Mesodermal cell (in vitro differentiated cells): ENCODE measurements at regions not wholly inside any gene's neighbourhood (a gene's known extent, or its start where the extent isn't known, plus 50 kb on each side); places are given as distances from the start of the nearest gene placed in this dataset.

Experiments
- H3K27ac ChIP-seq: 2 replicates; pipeline ENCODE4 v1.7.0; 2013; ENCODE audit warnings: mild to moderate bottlenecking, low read depth, low read length, moderate library complexity; ENCODE audit not compliant: severe bottlenecking
- H3K36me3 ChIP-seq: 2 replicates; pipeline ENCODE4 v1.7.1; 2013; ENCODE audit warnings: mild to moderate bottlenecking, low read length, moderate library complexity; ENCODE audit not compliant: control insufficient read depth, insufficient read depth
- H3K4me1 ChIP-seq: one replicate; pipeline ENCODE4 v1.7.1; 2013; ENCODE audit warnings: mild to moderate bottlenecking, low read length; ENCODE audit not compliant: insufficient read depth, control insufficient read depth, poor library complexity, severe bottlenecking
- H3K4me3 ChIP-seq: 2 replicates; pipeline ENCODE4 v1.7.0; 2013; ENCODE audit warnings: low read length, control low read depth, mild to moderate bottlenecking; ENCODE audit not compliant: insufficient read depth, poor library complexity, severe bottlenecking; ENCODE audit errors: extremely low read depth
- H3K9me3 ChIP-seq: 2 replicates; pipeline ENCODE4 v1.7.1; 2013; ENCODE audit warnings: mild to moderate bottlenecking, low read length, moderate library complexity; ENCODE audit not compliant: control insufficient read depth
- whole genome bisulfite sequencing, 2 experiments: methylation state at CpG; one replicate each; pipeline ENCODE4 v1.1.5; 2013; ENCODE audit warnings: missing lambda C conversion rate in 2 of 2; ENCODE audit not compliant: insufficient coverage in 2 of 2; 5-methylcytosine and 5-hydroxymethylcytosine counted together

- no peaks in the 10 kb centered on the region for H3K9me3 ChIP-seq
- WGBS, 2 experiments = 91 to 95% methylated on average over 4 of the region's 4 CpGs
- no peak overlapping the region for H3K27ac ChIP-seq
- no peaks in the 10 kb centered on the region for H3K4me1 ChIP-seq
- no peaks in the 10 kb centered on the region for H3K36me3 ChIP-seq
- H3K4me3 ChIP-seq = no peak overlapping the region
Observed at GRCh38 chr9:107431461-107431860, 58.1 kb downstream of the KLF4 start.

- no peaks in the 10 kb centered on the region for H3K9me3 ChIP-seq
- H3K4me1 ChIP-seq = no peaks in the 10 kb centered on the region
- 75 to 79% methylated on average over 3 to 6 of the region's 7 CpGs for WGBS, 2 experiments
- no peak overlapping the region for H3K27ac ChIP-seq
- no peaks in the 10 kb centered on the region for H3K36me3 ChIP-seq
- no peak overlapping the region for H3K4me3 ChIP-seq
Observed at GRCh38 chr9:107430071-107430470, 59.5 kb downstream of the KLF4 start.

- H3K4me1 ChIP-seq = no peaks in the 10 kb centered on the region
- 87 to 94% methylated on average over 10 of the region's 10 CpGs for WGBS, 2 experiments
- H3K27ac ChIP-seq = no peak overlapping the region
- H3K9me3 ChIP-seq = no peaks in the 10 kb centered on the region
- no peak overlapping the region for H3K4me3 ChIP-seq
- no peaks in the 10 kb centered on the region for H3K36me3 ChIP-seq
Observed at GRCh38 chr9:107426126-107426525, 63.4 kb downstream of the KLF4 start.

GRCh38 chr9:107425101-107426025 is 64.2 kb downstream of the KLF4 start:
- Histone ChIP-seq H3K36me3 (no peaks in the 10 kb centered on the region), H3K27ac (peak overlapping the region; percentile 36), H3K4me3 (no peak overlapping the region), H3K9me3 (no peaks in the 10 kb centered on the region), H3K4me1 (no peaks in the 10 kb centered on the region)
- WGBS, 2 experiments = 34 to 37% methylated on average over 40 to 41 of the region's 47 CpGs

- 90 to 93% methylated on average over 6 of the region's 6 CpGs for WGBS, 2 experiments
- no peaks in the 10 kb centered on the region for H3K36me3 ChIP-seq
Observed at GRCh38 chr9:107423540-107423939, 66.0 kb downstream of the KLF4 start.

GRCh38 chr9:107422189-107423185 is 67.1 kb downstream of the KLF4 start:
- no peaks in the 10 kb centered on the region for H3K36me3 ChIP-seq
- 2 to 28% methylated on average over 5 to 7 of the region's 9 CpGs for WGBS, 2 experiments

More at GRCh38 chr9:107423540-107423939, 66.0 kb downstream of the KLF4 start:
- no peak overlapping the region for H3K27ac ChIP-seq
- H3K4me1 ChIP-seq = no peaks in the 10 kb centered on the region
- H3K4me3 ChIP-seq = no peak overlapping the region
- no peaks in the 10 kb centered on the region for H3K9me3 ChIP-seq

GRCh38 chr9:107410420-107410819 is 79.1 kb downstream of the KLF4 start:
- Histone ChIP-seq H3K36me3 (no peaks in the 10 kb centered on the region), H3K27ac (no peak overlapping the region), H3K4me3 (no peak overlapping the region), H3K4me1 (no peaks in the 10 kb centered on the region), H3K9me3 (no peaks in the 10 kb centered on the region)
- no CpG with 5 or more reads among the region's 3 CpGs for WGBS, 2 experiments

More at GRCh38 chr9:107422189-107423185, 67.1 kb downstream of the KLF4 start:
- no peaks in the 10 kb centered on the region for H3K4me1 ChIP-seq
- no peak overlapping the region for H3K27ac ChIP-seq
- no peak overlapping the region for H3K4me3 ChIP-seq
- no peaks in the 10 kb centered on the region for H3K9me3 ChIP-seq

GRCh38 chr9:107409581-107410389 is 79.8 kb downstream of the KLF4 start:
- 85 to 91% methylated on average over 5 to 6 of the region's 13 CpGs for WGBS, 2 experiments

GRCh38 chr9:107407675-107408074 is 81.9 kb downstream of the KLF4 start:
- WGBS, 2 experiments = 60 to 80% methylated on average over 1 of the region's 2 CpGs
- H3K4me1 ChIP-seq = no peaks in the 10 kb centered on the region
- H3K9me3 ChIP-seq = no peaks in the 10 kb centered on the region
- H3K4me3 ChIP-seq = no peak overlapping the region
- H3K36me3 ChIP-seq = no peaks in the 10 kb centered on the region
- no peak overlapping the region for H3K27ac ChIP-seq

More at GRCh38 chr9:107409581-107410389, 79.8 kb downstream of the KLF4 start:
- no peak overlapping the region for H3K27ac ChIP-seq
- H3K4me3 ChIP-seq = no peak overlapping the region
- H3K4me1 ChIP-seq = no peaks in the 10 kb centered on the region
- no peaks in the 10 kb centered on the region for H3K9me3 ChIP-seq
- no peaks in the 10 kb centered on the region for H3K36me3 ChIP-seq

GRCh38 chr9:107405511-107405910 is 84.1 kb downstream of the KLF4 start:
- WGBS, 2 experiments = 96 to 100% methylated on average over 5 to 6 of the region's 6 CpGs
- H3K36me3 ChIP-seq = no peaks in the 10 kb centered on the region
- no peaks in the 10 kb centered on the region for H3K4me1 ChIP-seq
- peaks cover 6% of the 10 kb centered on the region for H3K9me3 ChIP-seq
- no peak overlapping the region for H3K4me3 ChIP-seq
- no peak overlapping the region for H3K27ac ChIP-seq
